HUES64 (cell line): ENCODE measurements at regions not wholly inside any gene's neighbourhood (a gene's known extent, or its start where the extent isn't known, plus 50 kb on each side); places are given as distances from the start of the nearest gene placed in this dataset.
"Not testable (repeated sequence)": the region's sequence is repeated elsewhere in the genome, so short reads cannot be mapped to it uniquely, and the experiment has no call there.

Experiments
- H3K27ac ChIP-seq: 2 replicates; pipeline ENCODE4 v1.7.0; 2013; ENCODE audit warnings: low read depth, low read length, inconsistent platforms
- H3K27me3 ChIP-seq: 2 replicates; pipeline ENCODE4 v1.6.1; 2013; ENCODE audit warnings: mild to moderate bottlenecking, low read length; ENCODE audit not compliant: insufficient read depth
- H3K36me3 ChIP-seq: 2 replicates; pipeline ENCODE4 v1.6.1; 2013; ENCODE audit warnings: mild to moderate bottlenecking, low read length; ENCODE audit not compliant: insufficient read depth
- H3K4me1 ChIP-seq: 2 replicates; pipeline ENCODE4 v1.6.1; 2013; ENCODE audit warnings: mild to moderate bottlenecking, low read length, moderate library complexity; ENCODE audit not compliant: insufficient read depth
- H3K4me3 ChIP-seq: 2 replicates; pipeline ENCODE4 v1.5.1; 2013; ENCODE audit warnings: mild to moderate bottlenecking, low read length, moderate library complexity
- H3K9ac ChIP-seq: 2 replicates; pipeline ENCODE4 v1.6.1; 2013; ENCODE audit warnings: mild to moderate bottlenecking, low read depth, low read length
- H3K9me3 ChIP-seq: 2 replicates; pipeline ENCODE4 v1.6.1; 2013; ENCODE audit warnings: low read depth, low read length; ENCODE audit not compliant: insufficient read depth
- WGBS: fragments of 150-250, 120-280 bp; methylation state at CpG from one replicate; pipeline ENCODE4 v1.1.7; 2013; ENCODE audit warnings: missing lambda C conversion rate; 5-methylcytosine and 5-hydroxymethylcytosine counted together

DNA sequence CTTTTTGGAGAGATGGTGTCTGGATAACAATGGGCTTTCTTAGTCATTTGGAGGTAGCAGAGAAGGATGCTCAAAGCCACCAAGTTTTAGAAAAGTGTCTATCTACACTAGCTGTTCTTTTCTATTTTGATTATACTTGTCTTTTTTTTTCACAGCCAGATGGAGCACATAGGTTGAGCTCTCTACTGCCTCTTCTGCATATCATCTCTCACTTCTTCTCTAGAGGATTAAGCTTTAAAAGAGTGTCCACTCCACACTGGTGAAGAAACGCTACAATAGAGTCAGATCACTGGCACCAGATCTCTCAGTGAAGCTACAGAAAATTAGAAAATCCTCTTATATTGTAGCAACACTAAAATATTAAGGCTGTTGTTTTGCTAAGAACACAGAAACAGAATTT lies 145.3 kb upstream of the MBNL1 start:
- WGBS: 100% methylated on average over 1 of the region's 1 CpG
- Histone ChIP-seq H3K4me3 (no peak overlapping the region), H3K36me3 (no peaks in the 10 kb centered on the region), H3K9ac (no peak overlapping the region), H3K27ac (no peak overlapping the region), H3K4me1 (no peaks in the 10 kb centered on the region), H3K9me3 (no peaks in the 10 kb centered on the region), H3K27me3 (no peaks in the 10 kb centered on the region)

DNA sequence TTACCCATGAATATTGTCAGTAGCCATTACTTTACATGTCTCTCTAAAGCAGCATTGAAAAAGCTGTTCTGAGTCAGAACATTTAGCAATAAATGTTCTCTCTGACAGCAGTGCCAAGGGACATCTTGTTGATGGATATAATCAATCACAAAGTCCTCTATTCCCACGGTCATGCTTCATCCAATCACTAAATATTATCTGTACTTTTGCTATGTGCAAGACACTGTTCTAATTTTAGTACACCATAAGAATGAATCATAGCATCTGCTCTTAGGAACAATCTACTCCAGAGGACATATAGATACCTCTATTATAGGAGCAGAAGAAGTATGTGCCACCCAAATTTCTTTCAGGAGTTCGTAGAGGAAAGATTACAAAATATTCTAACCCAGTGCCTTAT lies 142.5 kb upstream of the MBNL1 start:
- H3K27ac ChIP-seq: no peak overlapping the region
- WGBS: 100% methylated on average over 1 of the region's 2 CpGs
- no peak overlapping the region for H3K9ac ChIP-seq

DNA sequence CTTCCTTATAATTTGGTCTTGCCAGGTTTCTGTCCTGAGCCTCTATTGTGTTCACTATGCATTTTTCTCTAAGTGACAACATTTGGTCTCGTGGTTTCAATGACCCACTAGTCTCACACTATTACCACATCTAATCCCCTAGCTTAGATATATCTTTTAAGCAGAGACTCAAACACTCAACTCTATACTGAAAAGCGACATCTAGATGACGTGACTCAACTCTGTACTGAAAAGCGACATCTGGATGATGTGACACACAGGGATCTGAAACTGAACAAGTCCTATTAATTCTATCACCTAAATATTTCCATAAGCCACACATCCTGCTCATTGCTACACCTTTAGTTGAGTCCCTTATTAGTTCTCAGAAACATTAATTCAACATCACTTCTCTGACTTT lies 141.7 kb upstream of the MBNL1 start:
- Histone ChIP-seq H3K27me3 (no peaks in the 10 kb centered on the region), H3K9ac (no peak overlapping the region), H3K4me1 (no peaks in the 10 kb centered on the region), H3K36me3 (no peaks in the 10 kb centered on the region), H3K27ac (no peak overlapping the region), H3K4me3 (no peak overlapping the region), H3K9me3 (no peaks in the 10 kb centered on the region)
- 95% methylated on average over 4 of the region's 4 CpGs for WGBS

More for the DNA sequence above, 142.5 kb upstream of the MBNL1 start:
- Histone ChIP-seq H3K36me3 (no peaks in the 10 kb centered on the region), H3K27me3 (no peaks in the 10 kb centered on the region), H3K4me1 (no peaks in the 10 kb centered on the region), H3K4me3 (no peak overlapping the region), H3K9me3 (no peaks in the 10 kb centered on the region)

DNA sequence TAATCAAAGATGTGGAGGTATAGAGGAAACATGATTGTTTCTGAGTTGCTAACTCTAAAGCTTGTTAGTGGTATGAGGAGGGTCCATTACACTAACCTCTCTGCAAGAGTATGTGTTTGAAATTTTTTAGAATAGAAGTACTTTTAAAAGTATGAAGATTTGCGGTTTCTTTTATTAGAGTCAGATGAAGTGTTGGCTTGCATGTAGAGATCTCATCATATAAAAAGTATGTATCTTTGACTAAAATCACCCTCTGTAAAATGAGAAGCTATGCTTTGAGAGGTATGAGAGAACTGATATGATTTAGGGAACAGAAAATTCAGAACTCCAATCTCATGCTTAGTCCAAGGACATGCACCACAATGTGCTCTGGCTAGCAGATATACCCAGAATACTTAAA lies 140.4 kb upstream of the MBNL1 start:
- WGBS: 83% methylated on average over 1 of the region's 1 CpG
- Histone ChIP-seq H3K9ac (no peak overlapping the region), H3K27me3 (no peaks in the 10 kb centered on the region), H3K4me3 (no peak overlapping the region), H3K4me1 (no peaks in the 10 kb centered on the region), H3K36me3 (no peaks in the 10 kb centered on the region), H3K9me3 (no peaks in the 10 kb centered on the region), H3K27ac (no peak overlapping the region)

DNA sequence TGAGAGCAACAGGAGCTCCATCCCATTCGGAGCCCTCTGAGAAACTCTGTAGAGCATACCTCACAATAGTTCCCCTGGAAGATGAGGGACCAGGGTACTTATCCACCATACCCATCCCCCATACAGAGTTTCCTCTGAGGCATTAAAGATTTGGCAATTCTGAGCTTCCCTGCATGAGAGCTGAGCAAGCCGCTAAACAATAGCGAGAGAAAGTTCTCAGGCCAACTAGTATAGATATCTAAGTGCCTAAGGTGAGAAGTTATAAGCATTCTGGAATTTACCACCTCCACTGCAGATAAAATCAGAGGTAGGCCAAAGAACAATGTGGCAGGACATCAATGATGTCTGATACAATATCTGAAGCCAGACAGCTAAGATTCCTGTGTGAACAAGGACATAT lies 129.1 kb upstream of the MBNL1 start:
- no peak overlapping the region for H3K9ac ChIP-seq
- H3K27ac ChIP-seq: no peak overlapping the region
- 88% methylated on average over 3 of the region's 3 CpGs for WGBS
- H3K27me3 ChIP-seq: no peaks in the 10 kb centered on the region
- 0 out of 2 replicates have a peak, but pooled peaks cover 5% of the 10 kb centered on the region for H3K9me3 ChIP-seq
- H3K36me3 ChIP-seq: no peaks in the 10 kb centered on the region
- H3K4me1 ChIP-seq: no peaks in the 10 kb centered on the region
- no peak overlapping the region for H3K4me3 ChIP-seq

DNA sequence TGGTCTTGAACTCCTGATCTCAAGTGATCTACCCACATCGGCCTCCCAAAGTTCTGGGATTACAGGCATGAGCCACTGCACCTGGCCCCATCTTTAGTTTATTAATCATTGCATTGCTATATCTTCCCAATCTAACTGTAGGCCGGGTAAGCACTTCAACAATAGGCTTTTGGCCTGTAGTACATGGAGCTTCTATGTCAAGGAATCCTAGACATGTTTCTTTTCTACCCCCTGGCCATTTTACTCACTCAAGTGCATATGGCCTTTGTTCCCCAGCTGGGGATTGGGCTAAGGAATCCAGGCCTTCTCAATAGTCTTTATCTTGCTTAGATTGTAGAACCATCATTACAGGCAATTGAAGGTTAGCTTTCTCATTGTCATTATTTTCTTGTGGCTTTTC lies 122.3 kb upstream of the MBNL1 start:
- H3K27me3 ChIP-seq: no peaks in the 10 kb centered on the region
- H3K27ac ChIP-seq: no peak overlapping the region
- H3K36me3 ChIP-seq: no peaks in the 10 kb centered on the region
- H3K4me1 ChIP-seq: peaks cover 18% of the 10 kb centered on the region
- no peak overlapping the region for H3K9ac ChIP-seq
- no peak overlapping the region for H3K4me3 ChIP-seq
- WGBS: 96% methylated on average over 2 of the region's 2 CpGs
- no peaks in the 10 kb centered on the region for H3K9me3 ChIP-seq

DNA sequence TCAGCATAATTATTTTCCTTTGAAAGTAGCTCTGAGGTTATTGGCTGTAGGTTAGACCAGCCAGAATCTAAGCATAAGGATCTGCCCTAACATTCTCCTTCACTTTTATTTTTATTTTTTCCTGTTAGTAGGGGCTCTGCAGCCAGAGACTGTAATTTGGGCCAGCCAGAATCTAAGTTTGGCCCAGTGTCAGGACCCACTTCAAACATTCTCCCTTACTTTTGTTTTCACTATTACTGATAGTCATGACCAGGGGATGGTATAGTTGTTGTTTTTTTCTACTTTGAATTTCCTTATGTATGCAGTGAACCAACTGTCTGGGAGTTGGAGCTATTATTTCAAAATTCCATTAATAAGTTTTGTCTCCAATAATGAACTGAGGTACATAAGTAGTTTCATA lies 121.0 kb upstream of the MBNL1 start:
- H3K36me3 ChIP-seq: no peaks in the 10 kb centered on the region
- no peaks in the 10 kb centered on the region for H3K9me3 ChIP-seq
- H3K9ac ChIP-seq: no peak overlapping the region
- no peak overlapping the region for H3K4me3 ChIP-seq
- H3K27me3 ChIP-seq: no peaks in the 10 kb centered on the region
- no peak overlapping the region for H3K27ac ChIP-seq
- H3K4me1 ChIP-seq: peaks cover 18% of the 10 kb centered on the region

DNA sequence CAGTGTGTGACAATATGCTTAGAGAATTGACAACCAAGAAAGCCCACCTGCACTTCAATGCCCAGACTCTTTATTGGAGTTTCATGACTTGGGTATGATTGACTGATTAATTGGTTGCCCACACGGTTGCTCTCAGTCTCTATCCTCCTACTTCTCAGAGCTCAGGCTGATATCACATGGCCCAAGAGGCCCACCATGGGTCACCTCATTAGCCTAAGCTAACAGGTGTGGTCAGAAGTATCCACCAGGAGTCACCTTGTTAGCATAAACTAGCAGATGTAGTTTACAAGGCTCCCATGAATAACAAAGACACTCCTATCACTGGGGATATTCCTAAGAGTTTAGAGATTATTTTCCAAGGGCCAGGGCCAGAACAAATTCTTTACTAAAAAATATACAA lies 120.2 kb upstream of the MBNL1 start:
- no peak overlapping the region for H3K9ac ChIP-seq
- no peaks in the 10 kb centered on the region for H3K27me3 ChIP-seq
- H3K27ac ChIP-seq: no peak overlapping the region
- H3K4me1 ChIP-seq: peaks cover 18% of the 10 kb centered on the region
- H3K9me3 ChIP-seq: no peaks in the 10 kb centered on the region
- H3K4me3 ChIP-seq: no peak overlapping the region
- WGBS: 67% methylated on average over 1 of the region's 1 CpG
- H3K36me3 ChIP-seq: no peaks in the 10 kb centered on the region

DNA sequence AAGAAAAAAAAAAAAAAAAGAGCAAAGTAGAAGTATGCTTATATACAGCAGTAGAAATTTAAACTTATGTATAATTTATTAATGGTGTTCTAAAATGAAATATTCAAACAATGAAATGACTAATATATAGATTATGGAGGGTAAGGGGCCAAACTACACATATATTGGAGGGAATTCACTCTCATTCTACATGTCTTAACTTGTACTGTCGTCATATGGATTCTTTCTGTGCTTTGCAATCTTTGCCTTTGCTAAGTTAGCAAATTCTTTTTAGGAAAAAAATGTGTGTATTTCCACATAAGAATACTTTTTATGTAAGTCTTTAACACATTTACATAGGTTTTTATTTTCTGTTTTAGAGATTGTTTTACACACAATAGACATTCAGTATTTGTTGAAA lies 118.9 kb upstream of the MBNL1 start:
- Histone ChIP-seq H3K9ac (no peak overlapping the region), H3K36me3 (no peaks in the 10 kb centered on the region), H3K9me3 (no peaks in the 10 kb centered on the region), H3K4me3 (no peak overlapping the region), H3K4me1 (peaks cover 18% of the 10 kb centered on the region), H3K27me3 (no peaks in the 10 kb centered on the region), H3K27ac (no peak overlapping the region)
- WGBS: no CpG with 5 or more reads among the region's 1 CpG

DNA sequence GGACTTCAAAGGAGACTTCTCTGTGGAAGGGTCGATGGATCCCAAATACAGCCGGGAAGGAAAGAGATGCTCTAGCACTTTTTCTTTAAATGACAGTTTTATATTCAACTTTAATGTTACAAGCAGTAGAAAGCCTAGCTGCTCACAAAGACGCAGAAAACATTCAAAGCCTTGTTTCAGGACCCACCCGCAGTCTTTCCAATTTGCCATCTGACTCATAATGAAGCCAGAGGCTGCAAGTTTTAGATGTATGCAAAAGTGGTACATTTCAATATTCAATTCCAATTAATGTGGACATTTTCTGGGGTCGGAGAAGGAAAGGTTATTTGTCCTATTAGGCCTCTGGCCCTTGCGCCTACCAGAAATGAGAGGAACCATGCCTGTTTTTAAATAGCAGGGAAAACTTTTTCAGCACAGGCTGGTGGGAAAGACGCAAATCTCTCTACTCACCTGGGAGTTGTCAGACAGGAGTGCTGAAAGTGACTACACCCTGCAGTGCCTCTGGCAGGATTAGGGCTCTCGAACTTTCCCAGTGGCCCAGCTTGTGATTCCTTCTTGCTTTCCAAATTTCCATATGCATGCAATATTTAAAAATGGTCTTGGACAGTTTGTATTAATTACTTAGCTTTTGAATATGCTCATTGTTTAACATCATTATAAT lies 117.4 kb upstream of the MBNL1 start:
- Histone ChIP-seq H3K9ac (no peak overlapping the region), H3K27ac (no peak overlapping the region), H3K36me3 (no peaks in the 10 kb centered on the region), H3K27me3 (no peaks in the 10 kb centered on the region), H3K4me1 (peaks cover 18% of the 10 kb centered on the region), H3K4me3 (no peak overlapping the region), H3K9me3 (no peaks in the 10 kb centered on the region)
- WGBS: 77% methylated on average over 8 of the region's 8 CpGs

DNA sequence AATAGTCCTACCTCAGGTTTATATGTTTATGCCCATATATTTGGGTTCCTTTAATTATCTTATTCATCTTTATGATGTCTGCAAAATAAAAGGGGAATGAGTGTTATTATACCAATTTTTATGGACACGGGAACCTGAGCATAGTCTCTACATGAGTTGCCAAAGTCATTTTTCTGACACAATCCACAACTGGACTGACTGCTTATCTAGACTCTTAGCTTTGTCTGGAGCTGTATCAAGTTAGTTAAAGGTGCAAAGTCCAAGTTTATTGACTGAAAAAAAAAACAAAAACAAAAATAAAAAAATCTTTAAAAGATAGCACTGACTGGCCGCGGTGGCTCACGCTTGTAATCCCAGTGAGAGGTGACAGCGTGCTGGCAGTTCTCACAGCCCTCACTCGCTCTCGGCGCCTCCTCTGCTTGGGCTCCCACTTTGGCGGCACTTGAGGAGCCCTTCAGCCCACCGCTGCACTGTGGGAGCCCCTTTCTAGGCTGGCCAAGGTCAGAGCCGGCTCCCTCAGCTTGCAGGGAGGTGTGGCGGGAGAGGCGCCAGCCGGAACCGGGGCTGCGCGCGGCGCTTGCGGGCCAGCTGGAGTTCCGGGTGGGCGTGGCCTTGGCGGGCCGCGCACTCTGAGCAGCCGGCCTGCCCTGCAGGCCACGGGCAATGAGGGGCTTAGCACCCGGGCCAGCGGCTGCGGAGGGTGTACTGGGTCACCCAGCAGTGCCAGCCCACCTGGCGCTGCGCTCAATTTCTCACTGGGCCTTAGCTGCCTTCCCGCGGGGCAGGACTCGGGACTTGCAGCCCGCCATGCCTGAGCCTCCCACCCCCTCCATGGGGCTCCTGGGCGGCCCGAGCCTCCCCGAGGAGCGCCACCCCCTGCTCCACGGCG lies 116.6 kb upstream of the MBNL1 start:
- not testable (repeated sequence) for H3K9me3 ChIP-seq, H3K27ac ChIP-seq, H3K36me3 ChIP-seq, H3K27me3 ChIP-seq, H3K9ac ChIP-seq, H3K4me3 ChIP-seq
- peaks cover 18% of the 10 kb centered on the region for H3K4me1 ChIP-seq
- WGBS: 96% methylated on average over 42 of the region's 42 CpGs
